ENCODE measurements at regions not wholly inside any gene's neighbourhood (a gene's known extent, or its start where the extent isn't known, plus 50 kb on each side); places are given as distances from the start of the nearest gene placed in this dataset.

DNA sequence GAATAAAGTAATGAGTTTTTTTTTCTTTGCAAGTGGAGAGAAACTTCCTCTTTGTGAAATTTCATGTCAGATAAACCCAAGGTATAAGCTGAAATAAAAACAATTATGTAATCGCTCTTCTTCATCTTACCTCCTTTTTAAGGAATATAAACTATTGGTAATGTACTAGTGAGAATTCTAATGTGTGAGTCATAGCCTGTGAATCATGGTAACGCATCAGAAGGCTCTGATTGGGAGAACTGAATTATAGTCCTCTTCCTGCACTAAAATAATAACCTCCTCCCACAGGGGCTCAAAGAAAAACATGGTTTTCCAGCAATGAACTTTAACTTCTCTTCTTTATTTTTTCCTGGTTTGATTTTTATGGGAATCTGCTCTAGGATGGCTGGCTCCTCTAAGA lies 57.1 kb upstream of the COX20 start:
- TF ChIP-seq, protein P1, sequence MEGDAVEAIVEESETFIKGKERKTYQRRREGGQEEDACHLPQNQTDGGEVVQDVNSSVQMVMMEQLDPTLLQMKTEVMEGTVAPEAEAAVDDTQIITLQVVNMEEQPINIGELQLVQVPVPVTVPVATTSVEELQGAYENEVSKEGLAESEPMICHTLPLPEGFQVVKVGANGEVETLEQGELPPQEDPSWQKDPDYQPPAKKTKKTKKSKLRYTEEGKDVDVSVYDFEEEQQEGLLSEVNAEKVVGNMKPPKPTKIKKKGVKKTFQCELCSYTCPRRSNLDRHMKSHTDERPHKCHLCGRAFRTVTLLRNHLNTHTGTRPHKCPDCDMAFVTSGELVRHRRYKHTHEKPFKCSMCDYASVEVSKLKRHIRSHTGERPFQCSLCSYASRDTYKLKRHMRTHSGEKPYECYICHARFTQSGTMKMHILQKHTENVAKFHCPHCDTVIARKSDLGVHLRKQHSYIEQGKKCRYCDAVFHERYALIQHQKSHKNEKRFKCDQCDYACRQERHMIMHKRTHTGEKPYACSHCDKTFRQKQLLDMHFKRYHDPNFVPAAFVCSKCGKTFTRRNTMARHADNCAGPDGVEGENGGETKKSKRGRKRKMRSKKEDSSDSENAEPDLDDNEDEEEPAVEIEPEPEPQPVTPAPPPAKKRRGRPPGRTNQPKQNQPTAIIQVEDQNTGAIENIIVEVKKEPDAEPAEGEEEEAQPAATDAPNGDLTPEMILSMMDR (IDR thresholded peaks at IDR 0.05) = no peak
- no peak for TF ChIP-seq POLR2A (IDR thresholded peaks at IDR 0.05)
